B cell (primary cell): ENCODE measurements at regions not wholly inside any gene's neighbourhood (a gene's known extent, or its start where the extent isn't known, plus 50 kb on each side); places are given as distances from the start of the nearest gene placed in this dataset.

ENCODE experiments used
- EZH2 ChIP-seq: IDR thresholded peaks from 2 replicates; pipeline ENCODE4 v1.6.1; 2012; ENCODE audit warnings: borderline replicate concordance, low read depth, mild to moderate bottlenecking, moderate library complexity, low read length; ENCODE audit not compliant: insufficient read depth, poor library complexity, severe bottlenecking
- TF ChIP-seq, protein P1 (sequence below): fragments of 200-600 bp; IDR thresholded peaks from one replicate; pipeline ENCODE4 v1.8.0; 2022; ENCODE audit warnings: antibody characterized with exemption, mild to moderate bottlenecking

GRCh38 chr4:180152831-180153230 lies 2090.4 kb upstream of the TENM3 start:
- TF ChIP-seq EZH2, result no peak
- TF ChIP-seq, protein P1, sequence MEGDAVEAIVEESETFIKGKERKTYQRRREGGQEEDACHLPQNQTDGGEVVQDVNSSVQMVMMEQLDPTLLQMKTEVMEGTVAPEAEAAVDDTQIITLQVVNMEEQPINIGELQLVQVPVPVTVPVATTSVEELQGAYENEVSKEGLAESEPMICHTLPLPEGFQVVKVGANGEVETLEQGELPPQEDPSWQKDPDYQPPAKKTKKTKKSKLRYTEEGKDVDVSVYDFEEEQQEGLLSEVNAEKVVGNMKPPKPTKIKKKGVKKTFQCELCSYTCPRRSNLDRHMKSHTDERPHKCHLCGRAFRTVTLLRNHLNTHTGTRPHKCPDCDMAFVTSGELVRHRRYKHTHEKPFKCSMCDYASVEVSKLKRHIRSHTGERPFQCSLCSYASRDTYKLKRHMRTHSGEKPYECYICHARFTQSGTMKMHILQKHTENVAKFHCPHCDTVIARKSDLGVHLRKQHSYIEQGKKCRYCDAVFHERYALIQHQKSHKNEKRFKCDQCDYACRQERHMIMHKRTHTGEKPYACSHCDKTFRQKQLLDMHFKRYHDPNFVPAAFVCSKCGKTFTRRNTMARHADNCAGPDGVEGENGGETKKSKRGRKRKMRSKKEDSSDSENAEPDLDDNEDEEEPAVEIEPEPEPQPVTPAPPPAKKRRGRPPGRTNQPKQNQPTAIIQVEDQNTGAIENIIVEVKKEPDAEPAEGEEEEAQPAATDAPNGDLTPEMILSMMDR, result no peak
